OCI-LY3 (cell line): ENCODE measurements at regions not wholly inside any gene's neighbourhood (a gene's known extent, or its start where the extent isn't known, plus 50 kb on each side); places are given as distances from the start of the nearest gene placed in this dataset.

ENCODE experiments used
- H2AFZ ChIP-seq: fragments of 200-600, 300-600 bp; shearing (Covaris generic); 2 replicates; pipeline ENCODE4 v1.6.0; 2014; ENCODE audit warnings: antibody characterized with exemption, low read depth, low read length
- H3K27ac ChIP-seq: fragments of 200-600, 300-600 bp; sonication (generic); 2 replicates; pipeline ENCODE4 v1.5.1; 2014; ENCODE audit warnings: mild to moderate bottlenecking, low read length, moderate library complexity, mixed read lengths
- H3K27me3 ChIP-seq: fragments of 200-600, 300-600 bp; sonication (generic); 2 replicates; pipeline ENCODE4 v1.6.1; 2014; ENCODE audit warnings: low read depth, low read length, mixed read lengths
- H3K36me3 ChIP-seq: fragments of 200-600, 300-600 bp; sonication (generic); replicated peaks from 2 replicates; pipeline ENCODE3; 2014; ENCODE audit warnings: low read depth, low read length, mixed read lengths
- H3K4me1 ChIP-seq: fragments of 300-600, 200-600 bp; sonication (generic); 2 replicates; pipeline ENCODE4 v1.6.1; 2014; ENCODE audit warnings: low read length, mixed read lengths
- H3K4me2 ChIP-seq: fragments of 200-600, 300-600 bp; sonication (generic); 2 replicates; pipeline ENCODE4 v1.6.1; 2014; ENCODE audit warnings: low read length, mixed read lengths
- H3K4me3 ChIP-seq: fragments of 300-600, 200-600 bp; sonication (generic); 2 replicates; pipeline ENCODE4 v1.5.1; 2014; ENCODE audit warnings: antibody characterized with exemption, mild to moderate bottlenecking, low read length, moderate library complexity
- H3K79me2 ChIP-seq: fragments of 300-600, 200-600 bp; shearing (Covaris generic); 2 replicates; pipeline ENCODE4 v1.6.1; 2014; ENCODE audit warnings: mild to moderate bottlenecking, low read length, mixed read lengths
- H3K9ac ChIP-seq: fragments of 300-600, 200-600 bp; shearing (Covaris generic); 2 replicates; pipeline ENCODE4 v1.6.0; 2014; ENCODE audit warnings: mild to moderate bottlenecking, low read length, moderate library complexity
- H3K9me3 ChIP-seq: fragments of 200-600, 300-600 bp; shearing (Covaris generic); 2 replicates; pipeline ENCODE4 v1.6.1; 2014; ENCODE audit warnings: low read length, mixed read lengths; ENCODE audit not compliant: insufficient read depth
- H4K20me1 ChIP-seq: fragments of 200-600, 300-600 bp; sonication (generic); 2 replicates; pipeline ENCODE4 v1.6.1; 2016; ENCODE audit warnings: low read length, mixed read lengths; ENCODE audit not compliant: insufficient read depth
- EZH2phosphoT487 ChIP-seq: fragments of 200-600 bp; shearing (Covaris generic); IDR thresholded peaks from 2 replicates; pipeline ENCODE4 v1.6.1; 2018; ENCODE audit warnings: antibody characterized with exemption, mixed run types, low read depth
- TF ChIP-seq, protein P1 (sequence below): fragments of 200-600, 300-600 bp; sonication (generic); IDR thresholded peaks from 2 replicates; pipeline ENCODE4 v1.5.1; 2014; ENCODE audit warnings: antibody characterized with exemption, low read length, low read depth

DNA sequence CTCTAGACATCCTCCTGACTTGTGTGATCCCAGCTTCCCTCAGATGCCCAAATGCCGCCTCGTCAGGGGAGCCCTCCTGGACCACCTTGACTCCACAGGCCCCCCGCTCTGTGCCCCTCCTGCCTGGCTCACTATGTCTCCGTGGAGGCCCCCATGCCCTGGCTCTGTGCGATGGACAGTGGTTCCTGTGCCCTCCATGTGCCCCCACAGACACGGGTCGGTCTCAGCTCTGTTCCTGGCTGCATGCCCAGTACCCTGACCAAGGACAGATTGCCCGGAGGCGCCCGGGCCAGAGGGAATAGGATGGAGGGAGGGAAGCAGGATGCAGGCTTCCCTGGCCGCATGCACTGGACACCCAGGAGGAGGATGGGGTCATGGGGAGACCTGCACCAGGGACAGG lies 1274.6 kb downstream of the BRD1 start:
- no peaks in the 10 kb centered on the region for H3K36me3 ChIP-seq
- no peak overlapping the region for H3K27ac ChIP-seq
- no peak overlapping the region for H3K4me3 ChIP-seq
- no peaks in the 10 kb centered on the region for H3K9me3 ChIP-seq
- H2AFZ ChIP-seq, result no peak overlapping the region
- no peaks in the 10 kb centered on the region for H3K4me1 ChIP-seq
- no peak overlapping the region for H3K4me2 ChIP-seq
- H3K27me3 ChIP-seq, result no peaks in the 10 kb centered on the region
- no peak for TF ChIP-seq EZH2phosphoT487
- TF ChIP-seq, protein P1, sequence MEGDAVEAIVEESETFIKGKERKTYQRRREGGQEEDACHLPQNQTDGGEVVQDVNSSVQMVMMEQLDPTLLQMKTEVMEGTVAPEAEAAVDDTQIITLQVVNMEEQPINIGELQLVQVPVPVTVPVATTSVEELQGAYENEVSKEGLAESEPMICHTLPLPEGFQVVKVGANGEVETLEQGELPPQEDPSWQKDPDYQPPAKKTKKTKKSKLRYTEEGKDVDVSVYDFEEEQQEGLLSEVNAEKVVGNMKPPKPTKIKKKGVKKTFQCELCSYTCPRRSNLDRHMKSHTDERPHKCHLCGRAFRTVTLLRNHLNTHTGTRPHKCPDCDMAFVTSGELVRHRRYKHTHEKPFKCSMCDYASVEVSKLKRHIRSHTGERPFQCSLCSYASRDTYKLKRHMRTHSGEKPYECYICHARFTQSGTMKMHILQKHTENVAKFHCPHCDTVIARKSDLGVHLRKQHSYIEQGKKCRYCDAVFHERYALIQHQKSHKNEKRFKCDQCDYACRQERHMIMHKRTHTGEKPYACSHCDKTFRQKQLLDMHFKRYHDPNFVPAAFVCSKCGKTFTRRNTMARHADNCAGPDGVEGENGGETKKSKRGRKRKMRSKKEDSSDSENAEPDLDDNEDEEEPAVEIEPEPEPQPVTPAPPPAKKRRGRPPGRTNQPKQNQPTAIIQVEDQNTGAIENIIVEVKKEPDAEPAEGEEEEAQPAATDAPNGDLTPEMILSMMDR, result no peak
- H3K9ac ChIP-seq, result no peak overlapping the region
- H4K20me1 ChIP-seq, result no peaks in the 10 kb centered on the region; the same call in 1 of the 2 replicates
- no peaks in the 10 kb centered on the region for H3K79me2 ChIP-seq

GRCh38 chr22:48551716-48552268 lies 1275.9 kb downstream of the BRD1 start:
- Histone ChIP-seq H3K79me2 (no peaks in the 10 kb centered on the region), H3K27me3 (no peaks in the 10 kb centered on the region)

DNA sequence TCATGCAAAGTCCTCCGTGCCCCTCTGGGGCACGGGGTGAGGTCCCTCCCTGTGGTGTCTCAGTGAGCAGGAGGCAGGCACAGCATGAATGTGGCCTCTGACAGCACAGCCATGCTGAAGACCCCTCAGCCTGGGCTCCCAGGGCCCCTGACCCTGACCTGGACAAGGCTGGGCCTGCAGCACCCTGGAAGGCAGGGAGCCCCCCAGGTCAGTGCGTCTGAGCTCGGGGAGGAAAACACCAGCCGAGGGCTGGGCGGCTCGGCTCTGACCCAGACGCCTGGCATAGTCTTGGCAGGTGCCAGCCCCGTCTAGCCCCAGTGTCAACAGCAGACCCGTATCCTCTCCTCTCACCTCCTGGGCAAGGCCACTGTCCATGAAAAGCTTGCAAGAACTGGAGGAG lies 1276.6 kb downstream of the BRD1 start:
- H3K4me2 ChIP-seq, result no peak overlapping the region
- no peaks in the 10 kb centered on the region for H3K4me1 ChIP-seq
- no peak for TF ChIP-seq EZH2phosphoT487
- TF ChIP-seq, protein P1, result no peak
- no peak overlapping the region for H3K27ac ChIP-seq
- no peak overlapping the region for H3K9ac ChIP-seq
- no peaks in the 10 kb centered on the region for H3K36me3 ChIP-seq
- H3K9me3 ChIP-seq, result no peaks in the 10 kb centered on the region
- no peaks in the 10 kb centered on the region; the same call in 1 of the 2 replicates for H4K20me1 ChIP-seq
- no peak overlapping the region for H2AFZ ChIP-seq
- H3K4me3 ChIP-seq, result no peak overlapping the region
- H3K27me3 ChIP-seq, result no peaks in the 10 kb centered on the region
- H3K79me2 ChIP-seq, result no peaks in the 10 kb centered on the region

More at GRCh38 chr22:48551716-48552268, 1275.9 kb downstream of the BRD1 start:
- H3K36me3 ChIP-seq, result no peaks in the 10 kb centered on the region
- no peak overlapping the region for H3K4me3 ChIP-seq
- TF ChIP-seq EZH2phosphoT487, result no peak
- TF ChIP-seq, protein P1, result no peak
- H3K9ac ChIP-seq, result no peak overlapping the region
- no peak overlapping the region for H2AFZ ChIP-seq
- H3K9me3 ChIP-seq, result no peaks in the 10 kb centered on the region
- H3K4me2 ChIP-seq, result no peak overlapping the region
- H4K20me1 ChIP-seq, result no peaks in the 10 kb centered on the region; the same call in 1 of the 2 replicates
- no peaks in the 10 kb centered on the region for H3K4me1 ChIP-seq
- H3K27ac ChIP-seq, result no peak overlapping the region

DNA sequence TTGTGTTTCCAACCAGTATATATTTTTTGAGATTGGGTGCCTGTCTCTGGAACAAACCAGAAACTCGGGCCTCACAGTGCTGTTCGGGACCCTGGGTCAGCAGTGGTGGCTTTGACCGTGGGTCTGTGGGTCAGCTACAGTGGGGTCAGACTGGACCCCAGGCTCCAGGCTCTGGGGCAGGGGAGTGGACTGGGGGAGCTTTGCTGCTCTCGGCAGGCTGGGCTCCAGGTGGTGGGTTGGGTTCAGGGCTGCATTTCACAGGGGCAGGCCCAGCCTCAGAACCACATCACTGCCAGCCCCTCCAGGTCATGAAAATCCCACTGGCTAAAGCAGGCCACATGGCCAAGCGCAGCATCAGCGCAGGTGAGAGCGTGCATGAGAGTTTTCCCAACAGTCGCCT lies 1279.3 kb downstream of the BRD1 start:
- Histone ChIP-seq H3K79me2 (no peaks in the 10 kb centered on the region), H3K4me2 (no peak overlapping the region), H3K36me3 (no peaks in the 10 kb centered on the region), H2AFZ (no peak overlapping the region), H3K27me3 (no peaks in the 10 kb centered on the region), H3K9me3 (no peaks in the 10 kb centered on the region), H3K9ac (no peak overlapping the region), H3K27ac (no peak overlapping the region), H3K4me1 (no peaks in the 10 kb centered on the region), H4K20me1 (no peaks in the 10 kb centered on the region), H3K4me3 (no peak overlapping the region)
- no peak for TF ChIP-seq EZH2phosphoT487
- TF ChIP-seq, protein P1, result no peak
